GM18499 (cell line): ENCODE measurements at regions not wholly inside any gene's neighbourhood (a gene's known extent, or its start where the extent isn't known, plus 50 kb on each side); places are given as distances from the start of the nearest gene placed in this dataset.

Source experiments
- ATAC-seq: cut with Tn5 transposase; IDR thresholded peaks from one replicate; pipeline ENCODE4 v1.9.1; 2021; ENCODE audit warnings: moderate number of reproducible peaks; ENCODE audit not compliant: insufficient read depth, unreplicated experiment

DNA sequence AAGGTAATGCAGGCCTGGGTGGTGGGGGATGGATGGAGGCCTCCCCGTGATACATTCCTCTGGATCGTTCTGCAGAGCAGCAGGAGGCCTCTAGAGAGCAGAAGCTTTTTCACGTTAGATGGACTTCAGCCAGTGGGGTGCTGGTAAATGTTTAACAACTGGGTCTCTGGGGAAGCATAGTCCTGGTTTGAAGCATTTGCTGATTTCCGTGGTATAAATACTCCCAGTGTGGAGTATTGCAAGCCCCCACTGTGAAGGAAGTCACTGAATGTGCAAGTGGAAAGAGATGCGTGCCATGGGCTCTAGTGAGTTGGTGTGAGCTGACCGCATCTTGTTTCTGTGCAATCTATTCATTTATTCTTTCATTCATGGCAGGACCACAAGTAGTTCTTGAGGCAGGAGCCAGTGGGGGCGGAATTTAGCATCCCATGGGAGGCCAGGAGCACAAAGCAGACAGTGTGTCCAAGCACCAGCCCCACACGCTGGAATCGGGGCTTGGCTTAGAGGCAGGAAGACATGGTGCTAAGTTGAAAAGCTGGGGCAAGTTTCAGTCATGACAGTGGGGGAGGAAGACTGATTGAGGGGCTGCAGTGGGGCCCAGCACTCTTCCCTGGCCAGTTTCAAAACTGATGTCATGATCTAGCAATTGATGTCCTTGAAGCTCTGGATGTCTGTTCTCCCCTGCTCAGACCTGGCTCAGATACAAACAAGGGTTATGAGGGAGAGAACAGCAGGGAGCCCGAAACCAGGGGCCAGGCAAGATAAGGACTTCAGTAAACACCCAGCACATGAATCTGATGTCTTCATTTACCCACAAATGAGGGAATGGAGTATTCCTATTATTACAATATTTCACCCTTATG is 280.9 kb upstream of the LYZL1 start:
- no peak for ATAC-seq

DNA sequence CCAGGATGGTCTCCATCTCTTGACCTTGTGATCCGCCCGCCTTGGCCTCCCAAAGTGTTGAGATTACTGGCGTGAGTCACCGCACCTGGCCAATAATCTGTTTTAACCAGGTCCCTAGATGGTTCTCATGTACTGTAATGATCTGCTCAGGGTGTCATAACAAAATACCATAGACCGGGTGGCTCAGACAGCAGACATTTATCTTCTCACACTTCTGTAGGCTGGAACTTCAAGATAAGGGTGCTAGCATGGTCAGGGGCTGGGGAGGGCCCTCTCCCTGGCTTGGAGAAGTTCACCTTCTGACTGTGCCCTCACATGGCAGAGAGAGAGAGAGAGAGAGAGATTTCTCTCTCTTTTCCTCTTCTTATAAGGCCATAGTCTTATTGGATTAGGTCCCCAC is 279.4 kb upstream of the LYZL1 start:
- ATAC-seq: no peak

DNA sequence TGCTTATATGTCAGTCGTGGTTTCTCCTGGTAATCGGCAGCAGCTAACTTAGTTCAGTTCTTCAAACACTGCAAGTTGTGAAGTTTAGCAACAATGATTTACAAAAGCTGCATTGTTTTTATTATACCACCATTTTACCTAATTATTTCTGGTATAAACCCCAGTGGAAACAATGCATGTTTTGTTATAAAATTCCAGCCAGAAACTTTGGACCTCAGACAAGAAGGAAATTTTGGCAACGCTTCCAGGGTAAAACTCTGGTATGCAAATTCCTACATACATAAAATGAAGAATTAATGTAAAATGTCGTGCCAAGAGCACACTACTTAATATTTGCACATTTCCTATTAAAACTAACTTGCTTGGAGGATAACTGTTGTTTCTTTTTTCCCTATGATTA is 277.4 kb upstream of the LYZL1 start:
- no peak for ATAC-seq

DNA sequence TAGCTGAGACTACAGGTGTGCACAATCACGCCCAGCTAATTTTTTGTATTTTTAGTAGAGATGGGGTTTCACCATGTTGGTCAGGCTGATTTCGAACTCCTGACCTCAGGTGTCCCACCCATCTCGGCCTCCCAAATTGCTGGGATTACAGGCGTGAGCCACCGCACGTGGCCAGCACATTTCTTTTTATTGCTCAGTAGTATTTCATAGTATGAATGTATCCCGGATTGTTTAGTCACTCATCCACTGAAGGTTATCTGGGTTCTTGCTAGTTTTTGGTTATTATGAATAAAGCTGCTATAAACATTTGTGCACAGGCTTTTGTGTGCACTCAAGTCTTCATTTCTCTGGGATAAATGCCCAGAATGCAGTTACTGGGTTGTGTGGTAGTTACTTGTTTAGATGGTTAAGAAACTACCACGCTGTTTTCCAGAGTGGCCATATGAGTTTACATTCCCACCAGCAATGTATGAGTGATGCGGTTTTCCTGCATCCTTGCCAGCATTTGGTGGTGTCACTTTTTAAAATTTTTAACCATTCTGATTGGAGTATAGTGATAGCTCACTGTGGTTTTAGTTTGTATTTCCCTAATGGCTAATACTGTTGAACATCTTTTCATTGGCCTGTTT is 275.8 kb upstream of the LYZL1 start:
- ATAC-seq: no peak

DNA sequence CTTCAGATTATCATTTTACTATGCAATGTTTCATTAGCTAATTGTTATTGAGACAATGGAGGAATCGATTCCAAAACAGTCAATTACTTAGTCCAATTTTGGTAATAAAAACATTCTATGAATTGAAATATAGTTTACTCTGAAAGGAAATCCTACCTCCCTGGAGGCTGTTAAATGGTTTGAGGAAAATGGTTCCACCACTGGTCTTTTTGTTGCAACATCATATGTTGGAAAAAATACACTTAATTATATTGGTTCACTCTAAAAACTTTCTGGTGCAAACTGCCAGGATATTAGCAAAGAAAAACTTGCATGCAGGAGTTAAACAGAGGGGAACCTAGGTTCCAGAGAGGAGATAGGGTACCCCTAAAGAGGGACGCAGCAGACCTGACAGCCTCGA is 267.3 kb upstream of the LYZL1 start:
- ATAC-seq: no peak

DNA sequence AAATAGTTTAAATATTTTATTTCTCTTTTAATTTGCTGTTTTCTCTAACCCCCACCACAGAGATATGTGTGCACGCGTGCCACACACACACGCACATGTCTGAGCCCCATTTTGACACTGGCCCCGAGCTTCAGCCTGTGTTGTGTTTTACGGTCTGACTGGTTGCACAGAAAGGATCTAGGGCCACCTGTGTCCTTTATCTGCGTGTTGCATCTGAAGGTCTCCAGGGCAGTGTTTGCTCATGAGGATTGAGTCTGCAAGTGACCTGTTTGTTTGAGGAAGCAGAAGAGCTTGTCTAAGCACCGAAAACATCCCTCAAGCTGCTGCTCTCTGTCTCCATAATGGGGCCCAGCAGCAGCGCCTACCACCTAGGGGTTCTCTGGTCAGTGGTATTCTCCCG is 266.4 kb upstream of the LYZL1 start:
- ATAC-seq: no peak

- ATAC-seq: no peak
These were observed 265.2 kb upstream of the LYZL1 start for GRCh38 chr10:29023678-29024077.

DNA sequence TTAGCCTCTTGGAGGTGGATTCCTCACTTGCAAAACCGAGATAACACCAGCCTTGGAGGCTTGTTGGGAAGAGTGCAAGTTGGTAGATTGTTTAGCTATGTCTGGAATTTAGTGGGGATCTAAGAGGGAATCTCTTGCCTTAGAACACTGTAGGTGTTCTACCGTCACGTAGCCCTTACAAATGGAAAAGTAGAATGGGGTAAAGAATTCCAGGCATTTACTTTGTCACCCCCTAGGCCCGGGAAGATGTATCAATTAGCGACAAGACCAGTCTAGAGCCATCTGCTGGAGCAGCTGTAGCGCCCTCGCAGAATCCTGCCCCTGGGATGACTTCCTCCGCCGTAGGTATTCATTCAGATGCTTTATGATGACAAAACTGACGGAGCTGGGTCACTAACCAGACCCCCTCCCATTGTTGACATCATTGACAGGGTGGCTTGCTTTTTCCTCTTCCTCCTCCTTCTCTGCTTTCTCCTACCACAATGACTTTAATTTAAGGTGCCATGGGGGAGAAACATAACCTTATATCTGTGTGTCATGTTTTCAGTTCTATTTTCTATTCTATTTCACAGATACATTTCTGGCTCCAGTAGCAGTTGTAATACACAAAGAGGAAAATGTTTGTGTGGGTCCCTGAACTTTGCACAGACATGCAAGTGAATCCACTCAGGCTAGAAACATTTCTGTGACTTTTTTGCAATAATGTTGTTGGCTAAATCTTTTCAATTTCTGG is 262.6 kb upstream of the LYZL1 start:
- ATAC-seq: no peak

DNA sequence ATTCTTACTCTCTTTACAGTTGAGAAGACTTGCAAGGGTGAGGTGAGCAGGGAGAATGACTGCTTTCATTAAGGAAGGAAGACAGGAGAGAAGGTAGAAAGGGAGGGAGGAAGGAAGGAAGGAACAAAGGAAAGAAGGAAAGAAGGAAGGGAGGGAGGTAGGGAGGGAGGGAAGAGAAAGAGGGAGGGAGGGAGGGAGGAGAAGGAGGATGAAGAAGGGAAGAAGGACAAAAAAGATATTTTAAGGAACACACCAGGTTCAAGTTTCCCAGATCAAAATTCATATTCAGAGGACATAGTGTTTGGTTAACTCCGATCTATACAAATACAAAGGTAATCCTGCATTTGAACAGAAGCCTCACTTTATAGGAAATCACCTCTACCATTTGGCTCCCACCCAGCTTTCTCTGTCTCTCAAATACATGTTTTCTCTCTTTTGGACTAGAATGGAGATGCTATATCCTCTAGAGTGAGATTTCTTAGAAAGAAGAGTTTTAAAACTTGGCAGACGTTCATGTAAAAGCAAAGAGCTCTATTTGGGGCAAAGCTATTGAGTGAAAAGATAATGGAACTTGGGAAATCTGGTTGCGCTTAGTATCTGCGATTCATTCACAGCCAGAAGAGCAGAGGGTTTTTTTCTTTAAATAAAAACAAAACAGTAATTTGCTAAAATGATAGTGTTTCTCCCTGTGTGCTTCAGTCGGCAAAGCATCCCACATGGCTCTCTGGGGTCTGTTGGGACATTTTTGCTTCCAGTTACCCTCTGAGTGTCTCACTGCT is 261.9 kb upstream of the LYZL1 start:
- no peak for ATAC-seq

- no peak for ATAC-seq
These were observed 260.4 kb upstream of the LYZL1 start for GRCh38 chr10:29028486-29028885.

DNA sequence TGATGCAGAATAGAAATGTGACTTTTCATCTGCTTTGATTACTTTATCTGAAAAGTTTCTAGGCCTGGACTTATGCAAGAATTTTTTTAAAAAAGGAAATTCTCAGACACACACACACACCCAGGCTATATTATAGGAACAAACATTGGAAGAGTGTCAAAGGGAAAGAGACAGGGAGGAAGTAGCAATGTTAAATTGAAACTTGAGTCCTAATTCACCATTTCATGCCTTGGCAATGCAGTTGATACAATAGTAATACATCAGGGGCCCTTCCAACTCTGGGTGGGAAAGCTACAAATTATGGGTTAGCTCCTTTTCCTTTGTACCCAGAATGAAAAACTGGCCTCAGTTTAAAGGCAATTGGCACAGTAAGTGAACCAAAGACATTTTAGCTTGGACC is 258.0 kb upstream of the LYZL1 start:
- ATAC-seq: no peak

GRCh38 chr10:29032169-29032568 is 256.7 kb upstream of the LYZL1 start:
- ATAC-seq: no peak

GRCh38 chr10:29033311-29033940 is 255.4 kb upstream of the LYZL1 start:
- peak; percentile 61 for ATAC-seq

GRCh38 chr10:29034592-29034991 is 254.3 kb upstream of the LYZL1 start:
- ATAC-seq: no peak

GRCh38 chr10:29035721-29036120 is 253.1 kb upstream of the LYZL1 start:
- ATAC-seq: no peak

DNA sequence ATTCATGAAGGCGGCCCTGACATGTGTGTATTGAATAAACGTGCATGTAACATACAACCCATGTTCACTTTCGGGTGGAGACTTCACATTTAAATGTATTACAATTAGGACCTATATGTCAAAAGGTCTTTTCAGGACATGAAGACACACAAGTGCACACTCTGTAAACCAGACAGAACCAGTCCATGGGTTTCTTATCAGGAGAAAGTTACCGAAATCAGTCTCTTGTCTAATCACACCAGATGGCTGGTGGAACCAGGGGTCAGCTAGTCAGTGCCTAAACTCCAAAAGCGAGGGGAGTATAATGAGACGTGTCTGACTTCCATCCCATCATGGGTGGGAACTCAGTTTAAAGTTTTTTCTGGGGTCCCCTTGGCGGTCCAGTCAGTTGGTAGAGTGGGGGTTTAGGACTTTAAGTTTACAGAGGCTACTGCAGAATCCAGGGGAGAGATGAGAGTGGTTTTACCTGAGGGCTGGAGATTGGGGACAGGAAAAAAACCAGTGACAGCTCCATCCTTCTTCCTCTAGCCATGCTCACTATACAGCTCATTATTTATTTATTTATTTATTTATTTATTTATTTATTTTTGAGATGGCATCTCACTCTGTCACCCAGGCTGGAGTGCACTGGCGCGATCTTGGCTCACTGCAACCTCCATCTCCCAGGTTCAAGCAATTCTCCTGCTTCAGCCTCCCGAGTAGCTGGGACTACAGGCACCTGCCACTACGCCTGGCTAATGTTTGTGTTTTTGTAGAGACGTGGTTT is 251.3 kb upstream of the LYZL1 start:
- no peak for ATAC-seq

DNA sequence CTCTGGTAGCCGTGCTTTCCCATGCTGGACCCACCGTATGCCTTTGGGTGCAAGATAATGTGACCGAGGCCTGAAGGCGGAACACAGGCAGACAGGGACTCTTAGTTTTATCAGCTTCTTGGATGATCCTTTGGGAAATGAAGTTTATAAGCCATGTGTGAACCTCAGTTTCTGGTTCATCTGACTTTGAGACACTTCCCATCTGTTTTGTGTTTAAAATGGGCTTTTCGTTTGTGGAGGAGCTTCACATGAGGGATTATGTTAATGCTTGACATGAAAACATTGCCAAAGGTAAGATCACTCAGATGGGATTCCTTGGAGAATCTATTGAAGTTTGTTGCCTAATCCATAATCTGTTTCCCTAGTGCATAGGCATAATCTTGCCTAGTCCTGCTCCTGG is 249.8 kb upstream of the LYZL1 start:
- ATAC-seq: no peak

GRCh38 chr10:29039677-29040189 is 249.1 kb upstream of the LYZL1 start:
- ATAC-seq: no peak

- ATAC-seq: no peak
These were observed 247.3 kb upstream of the LYZL1 start for GRCh38 chr10:29041616-29042015.
